ENCODE measurements at regions not wholly inside any gene's neighbourhood (a gene's known extent, or its start where the extent isn't known, plus 50 kb on each side); places are given as distances from the start of the nearest gene placed in this dataset.

- DNase-seq (ENCODE audit: low read depth in 2 of 2): peak in 1 of 2 donors; percentile 18
These were observed 168.4 kb downstream of the OR4F15 start for GRCh38 chr15:101980206-101980910.

Measured in stimulated activated CD8-positive, alpha-beta memory T cell treated with anti-CD3 and anti-CD28 coated beads, Interleukin-2, amount 100 ng/mL, for 48 hours (primary cell).